Caco-2 (cell line): ENCODE measurements at regions not wholly inside any gene's neighbourhood (a gene's known extent, or its start where the extent isn't known, plus 50 kb on each side); places are given as distances from the start of the nearest gene placed in this dataset.

ENCODE experiments used
- BruUV-seq: library from RNA; stranded (reverse); fragments of 400-500 nt; replicated peaks from 2 replicates; lab custom pipeline; 2021; lab: Mats Ljungman, UMichigan
- CTCF ChIA-PET: fragments of 300-600 bp; sonication (Branson Sonifier 250); formaldehyde crosslinking; loops from one replicate; lab custom pipeline; 2022; ENCODE audit warnings: antibody characterized with exemption; lab: Charles Lee
- POLR2A ChIA-PET: fragments of 300-600 bp; sonication (Branson Sonifier 250); formaldehyde crosslinking; loops from one replicate; lab custom pipeline; 2022; ENCODE audit warnings: antibody characterized with exemption; lab: Charles Lee
- DNase-seq, 2 experiments: peaks; one replicate each; pipeline versions ENCODE4 v3.0.0 to v3.0.0-alpha.2; 2020 to 2022
- H3K27me3 ChIP-seq: replicated peaks from 2 replicates; pipeline ENCODE4 v1.6.0; 2011; ENCODE audit warnings: low read length; ENCODE audit not compliant: control insufficient read depth, insufficient read depth
- H3K36me3 ChIP-seq: 2 replicates; pipeline ENCODE4 v1.5.1; 2011; ENCODE audit warnings: low read length; ENCODE audit not compliant: control insufficient read depth, insufficient read depth
- H3K4me1 ChIP-seq: fragments of 250-450 bp; sonication (Bioruptor Pico); 2 replicates; pipeline ENCODE4 v1.5.1; 2020; ENCODE audit warnings: mild to moderate bottlenecking
- H3K4me3 ChIP-seq: 2 replicates; pipeline ENCODE4 v1.5.1; 2011; ENCODE audit warnings: low read depth, mild to moderate bottlenecking, control low read depth, low read length
- H3K9me3 ChIP-seq: fragments of 250-450 bp; sonication (Bioruptor Pico); 2 replicates; pipeline ENCODE4 v1.5.1; 2020; ENCODE audit warnings: mild to moderate bottlenecking, moderate library complexity
- H3K27ac Mint-ChIP-seq: one replicate; pipeline ENCODE4 v1.8.0; 2022; ENCODE audit warnings: mixed read lengths; ENCODE audit not compliant: unreplicated experiment
- H3K27me3 Mint-ChIP-seq: one replicate; pipeline ENCODE4 v1.8.0; 2022; ENCODE audit warnings: mixed read lengths; ENCODE audit not compliant: insufficient read depth, unreplicated experiment
- H3K36me3 Mint-ChIP-seq: one replicate; pipeline ENCODE4 v1.8.0; 2022; ENCODE audit warnings: mild to moderate bottlenecking, mixed read lengths; ENCODE audit not compliant: insufficient read depth, unreplicated experiment
- H3K4me1 Mint-ChIP-seq: one replicate; pipeline ENCODE4 v1.8.0; 2022; ENCODE audit warnings: low read depth, mixed read lengths; ENCODE audit not compliant: unreplicated experiment
- H3K4me3 Mint-ChIP-seq: one replicate; pipeline ENCODE4 v1.8.0; 2022; ENCODE audit warnings: mild to moderate bottlenecking, moderate library complexity, mixed read lengths; ENCODE audit not compliant: unreplicated experiment
- H3K9me3 Mint-ChIP-seq: one replicate; pipeline ENCODE4 v1.8.0; 2022; ENCODE audit warnings: mixed read lengths; ENCODE audit not compliant: unreplicated experiment
- CTCF ChIP-seq, 2 experiments: fragments of 200-600 bp in 1 of 2; IDR thresholded peaks; 1 replicate in 1 of 2; 2 replicates in 1 of 2; pipeline versions ENCODE4 v1.5.1 to v1.8.0; 2011 to 2022; ENCODE audit warnings: antibody characterized with exemption in 1 of 2, control low read depth in 1 of 2, inconsistent platforms in 1 of 2, low read depth in 1 of 2, low read length in 1 of 2, mild to moderate bottlenecking in 1 of 2, moderate library complexity in 1 of 2; ENCODE audit not compliant: insufficient read depth in 1 of 2, severe bottlenecking in 1 of 2, unreplicated experiment in 1 of 2
- intact Hi-C: fragments of 100-400 bp; cut with micrococcal nuclease; formaldehyde crosslinking; loops from one replicate; pipeline ENCODE4 v1.10.0; 2022; ENCODE audit not compliant: unreplicated experiment

- intact Hi-C loops = no loop called here
- Histone ChIP-seq H3K4me1 (no peaks in the 10 kb centered on the region), H3K27me3 (no peaks in the 10 kb centered on the region), H3K9me3 (no peaks in the 10 kb centered on the region), H3K36me3 (no peaks in the 10 kb centered on the region), H3K4me3 (no peak overlapping the region)
- DNase-seq = no peak
- CTCF ChIA-PET = no interaction called here
- Mint-ChIP-seq H3K27ac (no peak overlapping the region), H3K4me3 (no peak overlapping the region), H3K9me3 (no peaks in the 10 kb centered on the region), H3K4me1 (no peaks in the 10 kb centered on the region), H3K36me3 (no peaks in the 10 kb centered on the region), H3K27me3 (no peaks in the 10 kb centered on the region)
- BruUV-seq = no TSS peak
- POLR2A ChIA-PET = no interaction called here
- no peak for TF ChIP-seq CTCF (IDR thresholded peaks at IDR 0.05; ENCODE audit: insufficient read depth in 1 of 2, low read depth in 1 of 2, low read length in 1 of 2, severe bottlenecking in 1 of 2, unreplicated experiment in 1 of 2)
Observed at GRCh38 chr1:189349607-189350006, 1128.1 kb downstream of the BRINP3 start.

- intact Hi-C loops = no loop called here
- CTCF ChIA-PET = no interaction called here
- H3K9me3 Mint-ChIP-seq = no peaks in the 10 kb centered on the region
- no peak overlapping the region for H3K27ac Mint-ChIP-seq
- H3K4me3 Mint-ChIP-seq = no peak overlapping the region
- no TSS peak for BruUV-seq
- H3K9me3 ChIP-seq = no peaks in the 10 kb centered on the region
- H3K27me3 Mint-ChIP-seq = no peaks in the 10 kb centered on the region
- no peaks in the 10 kb centered on the region; the same call in 1 of the 2 replicates for H3K4me1 ChIP-seq
- no peak overlapping the region for H3K4me3 ChIP-seq
- no peaks in the 10 kb centered on the region for H3K36me3 ChIP-seq
- H3K36me3 Mint-ChIP-seq = no peaks in the 10 kb centered on the region
- POLR2A ChIA-PET = no interaction called here
- TF ChIP-seq CTCF (IDR thresholded peaks at IDR 0.05; ENCODE audit: insufficient read depth in 1 of 2, low read depth in 1 of 2, low read length in 1 of 2, severe bottlenecking in 1 of 2, unreplicated experiment in 1 of 2) = no peak
- DNase-seq = no peak
- H3K27me3 ChIP-seq = no peaks in the 10 kb centered on the region
- H3K4me1 Mint-ChIP-seq = peaks cover 7% of the 10 kb centered on the region
Observed at GRCh38 chr1:189350983-189351616, 1126.6 kb downstream of the BRINP3 start.

GRCh38 chr1:189351960-189352359 lies 1125.7 kb downstream of the BRINP3 start:
- no peak for TF ChIP-seq CTCF (IDR thresholded peaks at IDR 0.05; ENCODE audit: insufficient read depth in 1 of 2, low read depth in 1 of 2, low read length in 1 of 2, severe bottlenecking in 1 of 2, unreplicated experiment in 1 of 2)

More at GRCh38 chr1:189351960-189352359, 1125.7 kb downstream of the BRINP3 start:
- Histone ChIP-seq H3K4me1 (no peaks in the 10 kb centered on the region; the same call in 1 of the 2 replicates), H3K9me3 (no peaks in the 10 kb centered on the region), H3K36me3 (no peaks in the 10 kb centered on the region), H3K4me3 (no peak overlapping the region), H3K27me3 (no peaks in the 10 kb centered on the region)
- Mint-ChIP-seq H3K4me3 (no peak overlapping the region), H3K9me3 (no peaks in the 10 kb centered on the region), H3K36me3 (no peaks in the 10 kb centered on the region), H3K4me1 (peaks cover 13% of the 10 kb centered on the region), H3K27ac (no peak overlapping the region), H3K27me3 (no peaks in the 10 kb centered on the region)
- ChIA-PET POLR2A (no interaction called here), CTCF (no interaction called here)
- no peak for DNase-seq
- BruUV-seq = no TSS peak
- intact Hi-C loops = no loop called here
